ENCODE measurements at regions not wholly inside any gene's neighbourhood (a gene's known extent, or its start where the extent isn't known, plus 50 kb on each side); places are given as distances from the start of the nearest gene placed in this dataset.

DNA sequence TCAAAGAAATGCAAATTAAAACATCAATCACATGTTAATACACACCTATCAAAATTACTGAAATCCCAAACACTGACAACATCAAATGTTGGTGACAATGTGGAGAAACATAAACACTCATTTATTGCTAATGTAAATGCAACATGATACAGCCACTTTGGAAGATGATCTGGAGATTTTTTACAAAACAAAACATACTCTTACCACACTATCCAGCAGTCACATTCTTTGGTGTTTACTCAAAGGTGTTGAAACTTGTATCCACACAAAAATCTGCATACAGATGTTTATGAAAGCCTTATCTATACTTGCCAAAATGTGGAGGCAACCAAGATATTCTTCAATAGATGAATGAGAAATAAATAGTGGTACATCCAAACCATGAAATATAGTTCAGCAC lies 1219.5 kb upstream of the PCDH20 start:
- TF ChIP-seq, protein P1, sequence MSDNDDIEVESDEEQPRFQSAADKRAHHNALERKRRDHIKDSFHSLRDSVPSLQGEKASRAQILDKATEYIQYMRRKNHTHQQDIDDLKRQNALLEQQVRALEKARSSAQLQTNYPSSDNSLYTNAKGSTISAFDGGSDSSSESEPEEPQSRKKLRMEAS (CRISPR knock-in tag; IDR thresholded peaks at IDR 0.05): no peak
- TF ChIP-seq, protein P2, sequence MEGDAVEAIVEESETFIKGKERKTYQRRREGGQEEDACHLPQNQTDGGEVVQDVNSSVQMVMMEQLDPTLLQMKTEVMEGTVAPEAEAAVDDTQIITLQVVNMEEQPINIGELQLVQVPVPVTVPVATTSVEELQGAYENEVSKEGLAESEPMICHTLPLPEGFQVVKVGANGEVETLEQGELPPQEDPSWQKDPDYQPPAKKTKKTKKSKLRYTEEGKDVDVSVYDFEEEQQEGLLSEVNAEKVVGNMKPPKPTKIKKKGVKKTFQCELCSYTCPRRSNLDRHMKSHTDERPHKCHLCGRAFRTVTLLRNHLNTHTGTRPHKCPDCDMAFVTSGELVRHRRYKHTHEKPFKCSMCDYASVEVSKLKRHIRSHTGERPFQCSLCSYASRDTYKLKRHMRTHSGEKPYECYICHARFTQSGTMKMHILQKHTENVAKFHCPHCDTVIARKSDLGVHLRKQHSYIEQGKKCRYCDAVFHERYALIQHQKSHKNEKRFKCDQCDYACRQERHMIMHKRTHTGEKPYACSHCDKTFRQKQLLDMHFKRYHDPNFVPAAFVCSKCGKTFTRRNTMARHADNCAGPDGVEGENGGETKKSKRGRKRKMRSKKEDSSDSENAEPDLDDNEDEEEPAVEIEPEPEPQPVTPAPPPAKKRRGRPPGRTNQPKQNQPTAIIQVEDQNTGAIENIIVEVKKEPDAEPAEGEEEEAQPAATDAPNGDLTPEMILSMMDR (IDR thresholded peaks at IDR 0.05): no peak
- TF ChIP-seq, protein P3, sequence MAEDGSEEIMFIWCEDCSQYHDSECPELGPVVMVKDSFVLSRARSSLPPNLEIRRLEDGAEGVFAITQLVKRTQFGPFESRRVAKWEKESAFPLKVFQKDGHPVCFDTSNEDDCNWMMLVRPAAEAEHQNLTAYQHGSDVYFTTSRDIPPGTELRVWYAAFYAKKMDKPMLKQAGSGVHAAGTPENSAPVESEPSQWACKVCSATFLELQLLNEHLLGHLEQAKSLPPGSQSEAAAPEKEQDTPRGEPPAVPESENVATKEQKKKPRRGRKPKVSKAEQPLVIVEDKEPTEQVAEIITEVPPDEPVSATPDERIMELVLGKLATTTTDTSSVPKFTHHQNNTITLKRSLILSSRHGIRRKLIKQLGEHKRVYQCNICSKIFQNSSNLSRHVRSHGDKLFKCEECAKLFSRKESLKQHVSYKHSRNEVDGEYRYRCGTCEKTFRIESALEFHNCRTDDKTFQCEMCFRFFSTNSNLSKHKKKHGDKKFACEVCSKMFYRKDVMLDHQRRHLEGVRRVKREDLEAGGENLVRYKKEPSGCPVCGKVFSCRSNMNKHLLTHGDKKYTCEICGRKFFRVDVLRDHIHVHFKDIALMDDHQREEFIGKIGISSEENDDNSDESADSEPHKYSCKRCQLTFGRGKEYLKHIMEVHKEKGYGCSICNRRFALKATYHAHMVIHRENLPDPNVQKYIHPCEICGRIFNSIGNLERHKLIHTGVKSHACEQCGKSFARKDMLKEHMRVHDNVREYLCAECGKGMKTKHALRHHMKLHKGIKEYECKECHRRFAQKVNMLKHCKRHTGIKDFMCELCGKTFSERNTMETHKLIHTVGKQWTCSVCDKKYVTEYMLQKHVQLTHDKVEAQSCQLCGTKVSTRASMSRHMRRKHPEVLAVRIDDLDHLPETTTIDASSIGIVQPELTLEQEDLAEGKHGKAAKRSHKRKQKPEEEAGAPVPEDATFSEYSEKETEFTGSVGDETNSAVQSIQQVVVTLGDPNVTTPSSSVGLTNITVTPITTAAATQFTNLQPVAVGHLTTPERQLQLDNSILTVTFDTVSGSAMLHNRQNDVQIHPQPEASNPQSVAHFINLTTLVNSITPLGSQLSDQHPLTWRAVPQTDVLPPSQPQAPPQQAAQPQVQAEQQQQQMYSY (CRISPR knock-in tag; IDR thresholded peaks at IDR 0.05): no peak
- TF ChIP-seq, protein P4, sequence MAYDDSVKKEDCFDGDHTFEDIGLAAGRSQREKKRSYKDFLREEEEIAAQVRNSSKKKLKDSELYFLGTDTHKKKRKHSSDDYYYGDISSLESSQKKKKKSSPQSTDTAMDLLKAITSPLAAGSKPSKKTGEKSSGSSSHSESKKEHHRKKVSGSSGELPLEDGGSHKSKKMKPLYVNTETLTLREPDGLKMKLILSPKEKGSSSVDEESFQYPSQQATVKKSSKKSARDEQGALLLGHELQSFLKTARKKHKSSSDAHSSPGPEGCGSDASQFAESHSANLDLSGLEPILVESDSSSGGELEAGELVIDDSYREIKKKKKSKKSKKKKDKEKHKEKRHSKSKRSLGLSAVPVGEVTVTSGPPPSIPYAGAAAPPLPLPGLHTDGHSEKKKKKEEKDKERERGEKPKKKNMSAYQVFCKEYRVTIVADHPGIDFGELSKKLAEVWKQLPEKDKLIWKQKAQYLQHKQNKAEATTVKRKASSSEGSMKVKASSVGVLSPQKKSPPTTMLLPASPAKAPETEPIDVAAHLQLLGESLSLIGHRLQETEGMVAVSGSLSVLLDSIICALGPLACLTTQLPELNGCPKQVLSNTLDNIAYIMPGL (CRISPR knock-in tag; IDR thresholded peaks at IDR 0.05): no peak
- TF ChIP-seq ESRRA (CRISPR knock-in tag; IDR thresholded peaks at IDR 0.05; ENCODE audit: borderline replicate concordance): no peak
- no peak for TF ChIP-seq FOXP1 (CRISPR knock-in tag; IDR thresholded peaks at IDR 0.05; ENCODE audit: borderline replicate concordance)
- TF ChIP-seq JUN (CRISPR knock-in tag; IDR thresholded peaks at IDR 0.05): no peak
- TF ChIP-seq, protein P5, sequence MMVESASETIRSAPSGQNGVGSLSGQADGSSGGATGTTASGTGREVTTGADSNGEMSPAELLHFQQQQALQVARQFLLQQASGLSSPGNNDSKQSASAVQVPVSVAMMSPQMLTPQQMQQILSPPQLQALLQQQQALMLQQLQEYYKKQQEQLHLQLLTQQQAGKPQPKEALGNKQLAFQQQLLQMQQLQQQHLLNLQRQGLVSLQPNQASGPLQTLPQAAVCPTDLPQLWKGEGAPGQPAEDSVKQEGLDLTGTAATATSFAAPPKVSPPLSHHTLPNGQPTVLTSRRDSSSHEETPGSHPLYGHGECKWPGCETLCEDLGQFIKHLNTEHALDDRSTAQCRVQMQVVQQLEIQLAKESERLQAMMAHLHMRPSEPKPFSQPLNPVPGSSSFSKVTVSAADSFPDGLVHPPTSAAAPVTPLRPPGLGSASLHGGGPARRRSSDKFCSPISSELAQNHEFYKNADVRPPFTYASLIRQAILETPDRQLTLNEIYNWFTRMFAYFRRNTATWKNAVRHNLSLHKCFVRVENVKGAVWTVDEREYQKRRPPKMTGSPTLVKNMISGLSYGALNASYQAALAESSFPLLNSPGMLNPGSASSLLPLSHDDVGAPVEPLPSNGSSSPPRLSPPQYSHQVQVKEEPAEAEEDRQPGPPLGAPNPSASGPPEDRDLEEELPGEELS (CRISPR knock-in tag; IDR thresholded peaks at IDR 0.05): no peak
- TF ChIP-seq, protein P6, sequence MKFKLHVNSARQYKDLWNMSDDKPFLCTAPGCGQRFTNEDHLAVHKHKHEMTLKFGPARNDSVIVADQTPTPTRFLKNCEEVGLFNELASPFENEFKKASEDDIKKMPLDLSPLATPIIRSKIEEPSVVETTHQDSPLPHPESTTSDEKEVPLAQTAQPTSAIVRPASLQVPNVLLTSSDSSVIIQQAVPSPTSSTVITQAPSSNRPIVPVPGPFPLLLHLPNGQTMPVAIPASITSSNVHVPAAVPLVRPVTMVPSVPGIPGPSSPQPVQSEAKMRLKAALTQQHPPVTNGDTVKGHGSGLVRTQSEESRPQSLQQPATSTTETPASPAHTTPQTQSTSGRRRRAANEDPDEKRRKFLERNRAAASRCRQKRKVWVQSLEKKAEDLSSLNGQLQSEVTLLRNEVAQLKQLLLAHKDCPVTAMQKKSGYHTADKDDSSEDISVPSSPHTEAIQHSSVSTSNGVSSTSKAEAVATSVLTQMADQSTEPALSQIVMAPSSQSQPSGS (CRISPR knock-in tag; IDR thresholded peaks at IDR 0.05; ENCODE audit: borderline replicate concordance, low read depth): no peak
